Lower lobe of right lung (tissue), 2 donors: ENCODE measurements at regions not wholly inside any gene's neighbourhood (a gene's known extent, or its start where the extent isn't known, plus 50 kb on each side); places are given as distances from the start of the nearest gene placed in this dataset.

ENCODE experiments used
- ATAC-seq, 2 donors: fragments of 200-7000 bp; cut with Tn5 transposase; one replicate each; pipeline ENCODE4 v1.9.1; 2020 to 2022; ENCODE audit warnings: mild to moderate bottlenecking in 2 of 2, moderate library complexity in 2 of 2
- DNase-seq: peaks from one replicate; pipeline ENCODE4 v3.0.0-alpha.2; 2020
- H3K27ac ChIP-seq: fragments of 200-600 bp; one replicate; pipeline ENCODE4 v1.8.0; 2022
- H3K27me3 ChIP-seq: fragments of 200-600 bp; one replicate; pipeline ENCODE4 v1.8.0; 2022; ENCODE audit warnings: low read depth
- H3K36me3 ChIP-seq: fragments of 200-600 bp; one replicate; pipeline ENCODE4 v1.8.0; 2022; ENCODE audit warnings: mild to moderate bottlenecking
- H3K4me1 ChIP-seq: fragments of 200-600 bp; one replicate; pipeline ENCODE4 v1.8.0; 2022
- H3K4me3 ChIP-seq: fragments of 200-600 bp; one replicate; pipeline ENCODE4 v1.8.0; 2022; ENCODE audit warnings: mild to moderate bottlenecking
- H3K9me3 ChIP-seq: fragments of 200-600 bp; one replicate; pipeline ENCODE4 v1.8.0; 2022
- CTCF ChIP-seq: fragments of 200-600 bp; IDR thresholded peaks from one replicate; pipeline ENCODE4 v1.8.0; 2022; ENCODE audit warnings: antibody characterized with exemption, mild to moderate bottlenecking
- intact Hi-C: fragments of 100-400 bp; cut with DNase I; formaldehyde crosslinking; loops from one replicate; pipeline ENCODE4 v1.11.0; 2022
- donor health status: DM: no; HTN: yes; CAD: no; lungs with severe emphysema.

- TF ChIP-seq CTCF, result no peak
- ATAC-seq (peak; percentile 25 to 41), DNase-seq (no peak)
- no peak overlapping the region for H3K27ac ChIP-seq
- H3K27me3 ChIP-seq, result no peaks in the 10 kb centered on the region
- intact Hi-C loops, result no loop called here
- no peaks in the 10 kb centered on the region for H3K9me3 ChIP-seq
- H3K36me3 ChIP-seq, result no peaks in the 10 kb centered on the region
- peak overlapping the region; percentile 25 for H3K4me3 ChIP-seq
- H3K4me1 ChIP-seq, result no peaks in the 10 kb centered on the region
Observed at GRCh38 chr16:73232555-73233328, 184.8 kb upstream of the ZFHX3 start.

GRCh38 chr16:73231944-73232554, 184.1 kb upstream of the ZFHX3 start:
- no peaks in the 10 kb centered on the region for H3K36me3 ChIP-seq
- no peaks in the 10 kb centered on the region for H3K9me3 ChIP-seq
- DNase-seq (no peak), ATAC-seq (no peak)
- H3K27me3 ChIP-seq, result no peaks in the 10 kb centered on the region
- peak overlapping the region; percentile 25 for H3K4me3 ChIP-seq
- intact Hi-C loops, result no loop called here
- no peaks in the 10 kb centered on the region for H3K4me1 ChIP-seq
- H3K27ac ChIP-seq, result no peak overlapping the region
- no peak for TF ChIP-seq CTCF

- ATAC-seq, result no peak
- intact Hi-C loops, result no loop called here
- Histone ChIP-seq H3K9me3 (no peaks in the 10 kb centered on the region), H3K4me3 (no peak overlapping the region), H3K4me1 (no peaks in the 10 kb centered on the region), H3K27me3 (no peaks in the 10 kb centered on the region), H3K27ac (no peak overlapping the region), H3K36me3 (no peaks in the 10 kb centered on the region)
- DNase-seq, result no peak
- TF ChIP-seq CTCF, result no peak
Observed at GRCh38 chr16:73231379-73231778, 183.5 kb upstream of the ZFHX3 start.

GRCh38 chr16:73230651-73231050, 182.7 kb upstream of the ZFHX3 start:
- no peaks in the 10 kb centered on the region for H3K9me3 ChIP-seq
- intact Hi-C loops, result no loop called here
- H3K27me3 ChIP-seq, result no peaks in the 10 kb centered on the region
- H3K36me3 ChIP-seq, result no peaks in the 10 kb centered on the region
- no peak overlapping the region for H3K4me3 ChIP-seq
- no peak overlapping the region for H3K27ac ChIP-seq
- ATAC-seq, result no peak
- no peak for TF ChIP-seq CTCF
- H3K4me1 ChIP-seq, result no peaks in the 10 kb centered on the region
- DNase-seq, result no peak

- Histone ChIP-seq H3K4me3 (no peak overlapping the region), H3K27ac (no peak overlapping the region), H3K4me1 (no peaks in the 10 kb centered on the region), H3K36me3 (no peaks in the 10 kb centered on the region), H3K9me3 (no peaks in the 10 kb centered on the region), H3K27me3 (no peaks in the 10 kb centered on the region)
- DNase-seq (no peak), ATAC-seq (no peak)
- intact Hi-C loops, result no loop called here
- no peak for TF ChIP-seq CTCF
Observed at GRCh38 chr16:73228649-73229048, 180.7 kb upstream of the ZFHX3 start.
